ENCODE measurements at regions not wholly inside any gene's neighbourhood (a gene's known extent, or its start where the extent isn't known, plus 50 kb on each side); places are given as distances from the start of the nearest gene placed in this dataset.
"Not testable (repeated sequence)": the region's sequence is repeated elsewhere in the genome, so short reads cannot be mapped to it uniquely, and the experiment has no call there.

DNA sequence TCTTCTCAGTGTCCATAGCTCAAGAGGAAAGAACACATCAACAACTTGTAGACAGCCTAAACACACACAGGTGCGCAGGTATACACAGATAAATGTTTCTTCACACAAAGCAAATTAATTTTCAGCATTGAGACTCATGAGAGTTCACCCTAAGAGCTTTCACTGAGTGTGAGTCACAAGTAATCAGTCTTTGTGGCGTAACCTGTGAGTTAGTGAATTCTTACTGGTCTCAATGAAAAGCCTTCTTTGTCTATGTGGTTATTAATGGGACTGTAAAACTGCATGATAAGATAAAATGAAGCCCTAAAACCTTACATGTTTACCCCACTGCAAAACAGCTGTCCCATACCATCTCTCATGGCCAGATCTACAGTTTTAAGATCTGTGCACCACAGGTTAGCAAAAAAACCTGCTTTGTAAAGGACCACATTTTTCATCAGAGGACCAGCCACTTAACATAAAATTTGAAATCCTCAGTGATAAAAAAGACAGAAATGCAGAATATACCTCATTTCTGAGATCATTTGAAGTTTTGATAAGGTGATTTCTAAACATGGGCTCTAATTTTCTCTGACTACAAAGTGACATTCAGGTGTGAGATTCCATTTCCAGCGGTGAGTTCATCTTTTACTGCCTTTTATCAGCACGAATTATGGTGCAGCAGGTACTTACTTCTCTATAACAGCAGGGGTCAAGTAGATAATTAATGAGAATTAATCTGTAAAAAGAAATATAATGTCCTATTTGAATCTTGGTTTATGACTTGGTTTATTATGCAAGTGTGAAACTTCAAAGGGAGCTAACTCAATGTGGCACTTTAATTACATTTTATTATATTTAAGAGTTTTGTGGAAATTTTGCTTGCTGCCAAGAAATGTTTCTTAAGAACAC, 335.7 kb upstream of the PIK3R1 start:
- Histone ChIP-seq H3K27ac (ENCODE audit: low read depth, low read length) (no peak overlapping the region), H3K4me1 (ENCODE audit: control insufficient read depth, insufficient read depth, low read length) (no peaks in the 10 kb centered on the region), H3K9ac (ENCODE audit: low read length) (no peak overlapping the region), H3K36me3 (ENCODE audit: control insufficient read depth, insufficient read depth, low read length) (no peaks in the 10 kb centered on the region), H3K4me3 (ENCODE audit: low read depth, low read length) (no peak overlapping the region), H3K27me3 (ENCODE audit: control insufficient read depth, insufficient read depth, low read length) (no peaks in the 10 kb centered on the region), H3K9me3 (ENCODE audit: control insufficient read depth, insufficient read depth, low read depth, low read length) (no peaks in the 10 kb centered on the region)

DNA sequence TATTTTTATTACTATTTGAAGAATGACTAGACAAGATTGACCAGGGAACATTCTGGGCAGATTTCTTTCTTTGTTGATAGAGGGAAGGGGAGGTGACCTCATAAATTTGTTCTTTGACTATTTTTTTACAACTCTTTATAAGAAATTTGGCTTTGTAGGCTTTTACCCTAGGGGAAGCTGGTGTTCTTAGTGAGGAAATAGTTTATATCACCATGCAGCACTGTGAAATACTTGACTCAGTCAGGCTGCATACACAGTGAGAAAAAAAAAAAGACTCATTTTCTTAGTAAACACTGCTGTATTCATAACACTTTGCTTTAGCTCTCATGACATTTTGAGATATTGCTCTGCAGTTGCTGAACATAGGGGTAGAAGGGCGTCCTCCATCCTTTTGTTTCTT, 336.6 kb upstream of the PIK3R1 start:
- H3K9ac ChIP-seq (ENCODE audit: low read length), result no peak overlapping the region
- no peaks in the 10 kb centered on the region for H3K4me1 ChIP-seq (ENCODE audit: control insufficient read depth, insufficient read depth, low read length)
- H3K27ac ChIP-seq (ENCODE audit: low read depth, low read length), result no peak overlapping the region
- no peaks in the 10 kb centered on the region for H3K27me3 ChIP-seq (ENCODE audit: control insufficient read depth, insufficient read depth, low read length)
- no peak overlapping the region for H3K4me3 ChIP-seq (ENCODE audit: low read depth, low read length)
- no peaks in the 10 kb centered on the region for H3K9me3 ChIP-seq (ENCODE audit: control insufficient read depth, insufficient read depth, low read depth, low read length)
- H3K36me3 ChIP-seq (ENCODE audit: control insufficient read depth, insufficient read depth, low read length), result no peaks in the 10 kb centered on the region

DNA sequence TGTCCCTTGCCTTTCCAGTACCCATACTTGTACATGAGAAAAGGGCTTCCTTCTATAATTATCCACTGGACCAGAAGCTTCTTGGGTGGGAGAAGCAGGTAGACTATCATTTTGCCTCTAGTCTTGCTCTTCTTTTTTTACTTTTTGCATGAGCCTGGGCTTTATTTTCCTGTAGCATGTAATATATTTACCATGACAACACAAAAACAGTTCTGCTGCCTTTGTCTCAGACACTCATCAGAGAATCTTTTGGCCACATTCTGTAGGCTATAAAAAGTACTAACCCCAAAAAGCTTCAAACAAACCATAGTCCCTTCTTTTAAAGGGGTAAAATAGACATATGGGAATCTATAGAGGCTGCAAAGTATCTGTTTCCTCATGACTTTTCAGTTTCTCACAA, 339.2 kb upstream of the PIK3R1 start:
- Histone ChIP-seq H3K4me3 (ENCODE audit: low read depth, low read length) (no peak overlapping the region), H3K9me3 (ENCODE audit: control insufficient read depth, insufficient read depth, low read depth, low read length) (no peaks in the 10 kb centered on the region), H3K4me1 (ENCODE audit: control insufficient read depth, insufficient read depth, low read length) (no peaks in the 10 kb centered on the region), H3K9ac (ENCODE audit: low read length) (no peak overlapping the region), H3K27ac (ENCODE audit: low read depth, low read length) (no peak overlapping the region), H3K27me3 (ENCODE audit: control insufficient read depth, insufficient read depth, low read length) (no peaks in the 10 kb centered on the region), H3K36me3 (ENCODE audit: control insufficient read depth, insufficient read depth, low read length) (no peaks in the 10 kb centered on the region)

DNA sequence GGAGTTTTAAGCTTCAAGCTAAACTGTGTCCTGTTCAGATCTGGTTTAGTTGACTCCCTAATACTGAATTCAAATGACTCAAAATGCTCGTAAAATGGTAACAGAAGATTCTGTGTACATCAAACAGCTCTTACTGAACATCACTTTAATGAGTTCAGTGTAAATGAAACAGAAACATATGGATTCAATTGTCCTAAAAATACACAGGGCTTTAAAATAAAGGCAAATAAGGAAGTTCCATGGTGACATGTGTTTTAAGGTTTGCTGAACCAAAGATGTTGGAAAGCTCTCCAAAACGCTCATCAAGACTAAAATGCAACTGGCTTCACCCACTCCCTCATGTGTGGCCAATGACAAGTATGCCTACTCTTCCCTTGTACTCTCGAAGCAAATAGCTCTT, 340.0 kb upstream of the PIK3R1 start:
- Histone ChIP-seq H3K36me3 (ENCODE audit: control insufficient read depth, insufficient read depth, low read length) (no peaks in the 10 kb centered on the region), H3K4me1 (ENCODE audit: control insufficient read depth, insufficient read depth, low read length) (no peaks in the 10 kb centered on the region; the same call in 1 of the 2 replicates), H3K27ac (ENCODE audit: low read depth, low read length) (no peak overlapping the region), H3K27me3 (ENCODE audit: control insufficient read depth, insufficient read depth, low read length) (no peaks in the 10 kb centered on the region), H3K9me3 (ENCODE audit: control insufficient read depth, insufficient read depth, low read depth, low read length) (no peaks in the 10 kb centered on the region), H3K4me3 (ENCODE audit: low read depth, low read length) (no peak overlapping the region), H3K9ac (ENCODE audit: low read length) (no peak overlapping the region)

DNA sequence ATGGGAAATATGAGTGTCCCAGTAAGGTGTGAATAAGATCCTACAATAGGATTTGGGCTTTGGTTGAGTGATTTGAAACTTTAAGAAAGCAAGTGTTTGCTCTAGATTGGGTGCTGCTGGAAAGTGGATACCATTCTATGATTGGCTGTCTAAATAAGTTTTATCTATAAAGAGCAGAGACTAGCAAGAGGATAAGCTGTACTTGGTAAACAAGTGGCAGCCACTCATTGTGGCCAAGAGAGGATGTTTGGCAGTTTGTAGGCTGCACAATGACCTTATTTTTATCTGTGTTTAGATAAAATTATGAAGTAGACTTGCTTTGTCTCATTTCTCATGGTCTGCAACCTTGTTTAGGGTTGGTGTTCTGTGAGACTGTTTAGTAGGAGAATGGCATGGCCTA, 341.6 kb upstream of the PIK3R1 start:
- Histone ChIP-seq H3K9me3 (ENCODE audit: control insufficient read depth, insufficient read depth, low read depth, low read length) (no peaks in the 10 kb centered on the region), H3K4me1 (ENCODE audit: control insufficient read depth, insufficient read depth, low read length) (peaks cover 3% of the 10 kb centered on the region; the same call in 1 of the 2 replicates), H3K27ac (ENCODE audit: low read depth, low read length) (no peak overlapping the region), H3K27me3 (ENCODE audit: control insufficient read depth, insufficient read depth, low read length) (no peaks in the 10 kb centered on the region), H3K36me3 (ENCODE audit: control insufficient read depth, insufficient read depth, low read length) (no peaks in the 10 kb centered on the region), H3K4me3 (ENCODE audit: low read depth, low read length) (no peak overlapping the region), H3K9ac (ENCODE audit: low read length) (no peak overlapping the region)

DNA sequence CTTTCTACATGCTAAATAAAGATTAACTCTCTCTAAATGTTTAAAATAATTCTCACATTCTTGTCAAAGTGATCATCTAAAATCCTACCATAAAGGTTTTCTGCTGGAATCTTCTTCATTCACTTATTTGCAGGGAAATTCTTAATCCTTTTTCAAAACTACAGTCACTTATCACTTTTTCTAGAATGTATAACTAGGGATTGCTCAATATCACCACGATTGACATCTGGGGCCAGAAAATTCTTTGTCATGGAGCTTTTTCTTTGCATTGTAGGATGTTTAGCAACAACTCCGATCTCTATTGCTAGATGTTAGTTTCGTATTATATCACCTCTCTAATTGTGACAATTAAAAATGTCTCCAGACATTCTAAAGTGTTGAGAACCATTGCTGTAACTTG, 344.9 kb upstream of the PIK3R1 start:
- Histone ChIP-seq H3K27ac (ENCODE audit: low read depth, low read length) (no peak overlapping the region), H3K9ac (ENCODE audit: low read length) (no peak overlapping the region), H3K4me1 (ENCODE audit: control insufficient read depth, insufficient read depth, low read length) (peaks cover 3% of the 10 kb centered on the region; the same call in 1 of the 2 replicates), H3K4me3 (ENCODE audit: low read depth, low read length) (no peak overlapping the region), H3K36me3 (ENCODE audit: control insufficient read depth, insufficient read depth, low read length) (no peaks in the 10 kb centered on the region), H3K27me3 (ENCODE audit: control insufficient read depth, insufficient read depth, low read length) (no peaks in the 10 kb centered on the region), H3K9me3 (ENCODE audit: control insufficient read depth, insufficient read depth, low read depth, low read length) (no peaks in the 10 kb centered on the region)

DNA sequence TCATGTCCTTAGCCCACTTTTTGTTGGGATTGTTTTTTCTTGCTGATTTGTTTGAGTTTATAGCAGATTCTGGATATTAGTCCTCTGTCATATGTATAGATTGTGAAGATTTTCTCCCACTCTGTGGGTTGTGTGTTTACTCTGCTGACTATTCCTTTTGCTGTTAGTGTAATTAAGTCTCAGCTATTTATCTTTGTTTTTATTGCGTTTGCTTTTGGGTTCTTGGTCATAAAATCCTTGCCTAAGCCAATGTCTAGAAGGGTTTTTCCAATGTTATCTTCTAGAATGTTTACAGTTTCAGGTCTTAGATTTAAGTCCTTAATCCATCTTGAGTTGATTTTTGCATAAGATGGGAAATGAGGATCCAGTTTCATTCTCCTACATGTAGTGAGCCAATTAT, 351.2 kb upstream of the PIK3R1 start:
- H3K36me3 ChIP-seq (ENCODE audit: control insufficient read depth, insufficient read depth, low read length); H3K4me1 ChIP-seq (ENCODE audit: control insufficient read depth, insufficient read depth, low read length); H3K4me3 ChIP-seq (ENCODE audit: low read depth, low read length); H3K27ac ChIP-seq (ENCODE audit: low read depth, low read length); H3K9me3 ChIP-seq (ENCODE audit: control insufficient read depth, insufficient read depth, low read depth, low read length); H3K9ac ChIP-seq (ENCODE audit: low read length); H3K27me3 ChIP-seq (ENCODE audit: control insufficient read depth, insufficient read depth, low read length): not testable (repeated sequence)

DNA sequence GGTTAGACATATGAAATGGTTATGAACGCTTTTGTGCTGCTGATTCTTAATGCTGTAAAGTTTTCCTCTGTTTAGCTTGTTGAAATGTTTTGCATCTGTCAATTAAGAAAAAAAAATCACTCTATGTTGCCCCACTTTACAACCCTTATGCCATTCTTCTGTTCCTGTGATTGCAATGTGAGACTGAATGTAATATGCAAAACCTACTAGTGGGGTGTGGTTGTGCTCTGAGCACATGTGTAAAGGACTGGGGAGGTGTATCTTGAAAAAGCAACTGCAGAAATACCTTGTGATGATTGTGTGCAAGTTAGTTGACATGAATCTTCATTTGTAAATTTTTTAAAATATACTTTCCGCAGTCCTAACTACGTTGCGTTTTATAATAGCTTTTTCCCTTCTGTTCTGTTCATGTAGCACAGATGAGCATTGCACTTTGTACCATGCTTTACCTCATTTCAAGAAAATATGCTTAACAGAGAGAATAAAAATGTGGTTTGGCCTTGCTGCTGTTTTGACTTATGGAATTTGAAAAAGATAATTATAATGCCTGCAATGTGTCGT, 357.0 kb upstream of the PIK3R1 start:
- Histone ChIP-seq H3K9ac (ENCODE audit: low read length) (no peak overlapping the region), H3K4me1 (ENCODE audit: control insufficient read depth, insufficient read depth, low read length) (no peaks in the 10 kb centered on the region)

DNA sequence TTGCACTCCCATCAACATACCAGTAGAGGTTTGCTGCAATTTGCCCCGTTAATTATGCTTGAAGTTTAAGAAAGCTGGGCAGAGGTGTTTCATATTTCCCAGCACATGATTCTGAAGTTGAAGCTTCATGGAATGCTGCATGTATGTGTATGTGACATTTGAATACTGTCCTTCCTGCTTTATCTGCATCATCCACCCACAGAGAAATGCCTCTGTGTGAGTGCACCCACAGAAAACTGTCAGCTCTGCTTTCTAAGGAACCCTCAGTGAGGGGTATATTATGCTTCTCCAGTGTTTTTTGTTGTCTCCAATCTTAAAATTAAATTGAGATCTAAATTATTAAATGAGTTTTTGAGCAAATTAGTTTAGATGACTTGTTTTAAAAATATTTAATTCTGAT, 358.1 kb upstream of the PIK3R1 start:
- Histone ChIP-seq H3K4me3 (ENCODE audit: low read depth, low read length) (no peak overlapping the region), H3K4me1 (ENCODE audit: control insufficient read depth, insufficient read depth, low read length) (no peaks in the 10 kb centered on the region), H3K27ac (ENCODE audit: low read depth, low read length) (no peak overlapping the region), H3K27me3 (ENCODE audit: control insufficient read depth, insufficient read depth, low read length) (no peaks in the 10 kb centered on the region), H3K9ac (ENCODE audit: low read length) (no peak overlapping the region), H3K9me3 (ENCODE audit: control insufficient read depth, insufficient read depth, low read depth, low read length) (peaks cover 6% of the 10 kb centered on the region; the same call in 1 of the 2 replicates), H3K36me3 (ENCODE audit: control insufficient read depth, insufficient read depth, low read length) (no peaks in the 10 kb centered on the region)

More for the DNA sequence above, 357.0 kb upstream of the PIK3R1 start:
- H3K36me3 ChIP-seq (ENCODE audit: control insufficient read depth, insufficient read depth, low read length), result no peaks in the 10 kb centered on the region
- no peak overlapping the region for H3K27ac ChIP-seq (ENCODE audit: low read depth, low read length)
- no peaks in the 10 kb centered on the region for H3K27me3 ChIP-seq (ENCODE audit: control insufficient read depth, insufficient read depth, low read length)
- peaks cover 5% of the 10 kb centered on the region; the same call in 1 of the 2 replicates for H3K9me3 ChIP-seq (ENCODE audit: control insufficient read depth, insufficient read depth, low read depth, low read length)
- no peak overlapping the region for H3K4me3 ChIP-seq (ENCODE audit: low read depth, low read length)

DNA sequence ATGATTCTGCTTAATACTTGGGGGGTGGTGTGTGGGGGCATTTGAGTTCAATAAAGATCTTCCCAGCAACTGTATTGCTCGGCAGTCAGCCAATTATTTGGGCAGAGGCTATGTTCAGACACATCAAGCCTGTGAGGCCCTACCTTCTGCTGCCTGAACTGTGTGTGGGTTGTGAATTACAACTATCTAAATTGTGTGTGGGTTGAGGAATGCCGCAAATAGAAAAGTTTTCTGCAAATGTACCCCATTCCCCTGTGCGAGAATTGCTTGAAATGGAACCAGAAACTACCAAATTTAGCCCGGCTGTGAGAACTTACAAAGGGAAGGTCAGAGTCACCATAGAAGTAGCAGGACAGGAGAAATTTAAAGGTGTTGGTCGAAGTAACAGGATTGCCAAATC, 360.0 kb upstream of the PIK3R1 start:
- H3K9me3 ChIP-seq (ENCODE audit: control insufficient read depth, insufficient read depth, low read depth, low read length), result peaks cover 6% of the 10 kb centered on the region; the same call in 1 of the 2 replicates
- H3K4me3 ChIP-seq (ENCODE audit: low read depth, low read length), result no peak overlapping the region
- no peak overlapping the region for H3K27ac ChIP-seq (ENCODE audit: low read depth, low read length)
- no peak overlapping the region for H3K9ac ChIP-seq (ENCODE audit: low read length)
- no peaks in the 10 kb centered on the region for H3K36me3 ChIP-seq (ENCODE audit: control insufficient read depth, insufficient read depth, low read length)
- no peaks in the 10 kb centered on the region for H3K4me1 ChIP-seq (ENCODE audit: control insufficient read depth, insufficient read depth, low read length)
- H3K27me3 ChIP-seq (ENCODE audit: control insufficient read depth, insufficient read depth, low read length), result no peaks in the 10 kb centered on the region

DNA sequence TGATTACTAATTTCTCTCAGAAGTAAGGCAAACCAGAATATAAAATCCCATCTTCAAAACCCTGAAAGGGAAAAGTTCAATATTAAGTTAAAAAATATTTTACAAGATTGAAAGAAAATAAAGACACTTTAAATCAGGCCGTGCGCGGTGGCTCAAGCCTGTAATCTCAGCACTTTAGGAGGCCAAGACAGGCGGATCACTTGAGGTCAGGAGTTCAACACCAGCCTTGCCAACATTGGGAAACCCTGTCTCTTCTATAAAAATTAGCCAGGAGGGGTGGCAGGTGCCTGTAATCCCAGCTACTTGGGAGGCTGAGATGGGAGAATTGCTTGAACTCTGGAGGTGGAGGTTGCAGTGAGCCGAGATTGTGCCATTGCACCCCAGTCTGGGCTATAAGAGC, 364.6 kb upstream of the PIK3R1 start:
- H3K9me3 ChIP-seq (ENCODE audit: control insufficient read depth, insufficient read depth, low read depth, low read length); H3K4me3 ChIP-seq (ENCODE audit: low read depth, low read length); H3K4me1 ChIP-seq (ENCODE audit: control insufficient read depth, insufficient read depth, low read length); H3K36me3 ChIP-seq (ENCODE audit: control insufficient read depth, insufficient read depth, low read length); H3K9ac ChIP-seq (ENCODE audit: low read length); H3K27me3 ChIP-seq (ENCODE audit: control insufficient read depth, insufficient read depth, low read length); H3K27ac ChIP-seq (ENCODE audit: low read depth, low read length): not testable (repeated sequence)

All from HUES6 (cell line).